HK-2 (cell line): ENCODE measurements at regions not wholly inside any gene's neighbourhood (a gene's known extent, or its start where the extent isn't known, plus 50 kb on each side); places are given as distances from the start of the nearest gene placed in this dataset.

Experiments used
- DNase-seq: peaks from one replicate; pipeline ENCODE4 v3.0.0-alpha.2; 2018; ENCODE audit not compliant: unreplicated experiment

GRCh38 chr6:133583907-133584427 lies 304.9 kb upstream of the TCF21 start:
- no peak for DNase-seq

DNA sequence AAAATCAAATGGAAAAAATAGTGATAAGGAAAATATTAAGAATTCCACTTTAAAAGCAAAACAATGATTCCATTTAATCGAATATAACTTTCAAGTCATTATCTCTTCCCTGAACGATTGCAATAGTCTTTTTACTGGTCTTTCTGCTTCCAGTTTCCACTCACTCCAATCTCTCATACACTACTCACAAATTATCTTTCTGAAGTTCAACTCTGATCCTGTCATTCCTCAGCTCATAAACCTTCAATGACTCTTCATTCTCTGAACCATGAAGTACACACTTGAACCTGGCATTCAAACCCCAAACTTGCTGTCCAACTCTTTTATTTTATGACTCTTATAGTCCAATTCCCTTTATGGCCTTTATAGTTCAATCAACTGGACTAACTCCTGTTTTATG lies 304.1 kb upstream of the TCF21 start:
- no peak for DNase-seq

- no peak for DNase-seq
These were observed 302.9 kb upstream of the TCF21 start for GRCh38 chr6:133585978-133586377.

GRCh38 chr6:133587546-133588160 lies 301.3 kb upstream of the TCF21 start:
- no peak for DNase-seq

- no peak for DNase-seq
These were observed 298.7 kb upstream of the TCF21 start for GRCh38 chr6:133590196-133590595.

DNA sequence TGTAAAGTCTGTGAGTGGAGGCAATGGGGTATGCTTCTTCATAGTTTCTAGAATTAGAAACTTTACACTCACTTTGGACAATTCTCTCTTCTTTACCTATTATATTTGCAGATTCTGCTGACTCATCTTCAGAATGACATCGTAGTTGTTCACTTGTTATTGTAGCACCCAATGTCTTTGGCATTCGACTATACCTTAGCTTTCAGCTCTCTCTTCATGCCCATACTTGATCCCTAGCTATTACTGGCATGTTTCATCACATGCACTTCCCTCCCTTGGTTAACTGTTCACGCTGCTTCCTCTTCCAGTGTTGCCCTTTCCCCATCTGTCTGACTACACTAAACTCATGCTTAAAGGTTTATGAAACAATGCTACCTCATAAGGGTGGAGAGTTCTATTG lies 298.1 kb upstream of the TCF21 start:
- no peak for DNase-seq

GRCh38 chr6:133591275-133591674 lies 297.6 kb upstream of the TCF21 start:
- DNase-seq, result no peak

- DNase-seq, result no peak
These were observed 294.2 kb upstream of the TCF21 start for GRCh38 chr6:133594652-133595110.

GRCh38 chr6:133595111-133595761 lies 293.7 kb upstream of the TCF21 start:
- DNase-seq, result no peak

DNA sequence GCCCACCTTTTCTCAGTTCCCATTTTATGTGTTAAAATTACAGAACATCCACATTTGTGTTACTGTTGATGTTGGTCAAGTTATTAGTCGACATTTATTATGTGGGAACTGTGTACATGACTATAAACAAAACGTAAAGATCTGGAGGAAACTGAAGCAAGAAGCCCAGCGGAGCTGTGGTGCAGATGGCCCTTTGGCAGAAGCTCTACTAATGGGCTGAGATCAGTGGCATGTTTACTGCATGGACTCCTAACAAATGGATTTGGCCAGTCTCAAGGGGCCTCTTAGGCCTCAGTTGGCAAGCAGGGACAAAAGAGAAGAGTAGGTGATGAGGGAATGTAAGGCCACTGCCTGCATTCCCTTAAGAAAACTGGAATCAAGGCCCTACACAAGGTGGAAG lies 282.1 kb upstream of the TCF21 start:
- DNase-seq, result no peak

DNA sequence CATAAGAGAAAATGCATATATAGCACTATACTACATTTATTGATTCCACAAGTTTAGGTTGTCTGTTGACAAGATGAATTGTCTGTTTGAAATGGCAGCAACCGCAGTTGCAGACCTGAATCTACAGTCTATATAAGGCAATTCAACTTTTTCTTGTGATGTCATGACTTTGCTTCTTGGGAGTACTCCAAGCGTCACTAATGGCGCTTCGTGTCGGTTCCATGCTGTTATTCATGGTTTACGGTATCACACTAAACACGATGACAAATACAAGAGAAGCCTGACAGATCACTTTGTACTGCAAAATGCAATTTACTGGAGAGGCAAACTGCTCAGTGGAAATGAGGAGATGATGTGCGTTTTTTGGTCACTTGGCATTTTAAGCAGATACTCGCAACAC lies 280.3 kb upstream of the TCF21 start:
- no peak for DNase-seq

- DNase-seq, result peak; percentile 74
These were observed 279.3 kb upstream of the TCF21 start for GRCh38 chr6:133609415-133610226.

DNA sequence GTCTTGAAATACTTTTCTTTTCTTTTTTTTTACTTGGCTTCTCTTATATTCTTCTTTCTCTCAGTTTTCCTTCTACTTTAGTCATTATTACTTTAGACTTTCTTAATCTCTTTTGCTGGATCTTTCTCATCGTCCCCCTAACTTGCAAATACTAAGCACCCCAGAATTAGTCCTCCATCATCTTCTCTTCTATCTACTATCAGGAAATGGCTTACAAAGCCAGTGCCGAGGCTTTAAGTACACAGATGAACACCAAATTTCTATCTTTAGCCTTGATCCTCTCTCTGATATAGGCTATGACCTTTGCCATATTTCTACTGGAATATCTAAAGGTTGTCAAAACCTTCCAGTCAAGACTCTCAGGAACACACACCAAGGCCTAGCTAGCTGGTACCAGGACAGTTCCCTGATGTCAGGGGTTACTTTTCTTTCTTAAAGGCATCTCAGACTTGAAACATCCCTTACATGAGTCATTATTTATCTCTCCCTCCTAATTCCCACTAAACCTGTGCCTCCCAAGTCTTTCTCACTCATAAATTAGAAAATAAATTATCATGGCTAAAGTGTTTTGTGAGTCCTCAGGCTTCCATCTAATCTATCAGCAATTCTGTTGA lies 278.6 kb upstream of the TCF21 start:
- DNase-seq, result no peak

DNA sequence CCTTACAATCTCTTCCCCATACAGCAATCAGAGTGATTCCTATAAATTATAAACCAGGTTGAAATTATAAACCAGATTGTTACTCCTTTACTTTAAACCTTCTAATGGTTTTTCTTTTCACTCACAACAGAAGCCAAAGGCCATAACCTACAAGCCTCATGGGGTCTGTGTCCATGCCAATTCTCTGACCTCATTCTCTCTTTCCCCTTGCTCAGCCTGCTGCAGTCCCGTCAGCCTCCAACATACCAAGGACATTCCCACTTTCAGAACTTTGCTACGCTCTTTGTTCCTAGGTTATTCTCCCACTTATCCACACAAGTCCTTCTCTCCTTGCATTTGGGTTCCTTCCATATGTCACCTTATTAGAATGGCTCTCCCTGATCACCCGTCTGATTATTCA lies 277.9 kb upstream of the TCF21 start:
- no peak for DNase-seq

DNA sequence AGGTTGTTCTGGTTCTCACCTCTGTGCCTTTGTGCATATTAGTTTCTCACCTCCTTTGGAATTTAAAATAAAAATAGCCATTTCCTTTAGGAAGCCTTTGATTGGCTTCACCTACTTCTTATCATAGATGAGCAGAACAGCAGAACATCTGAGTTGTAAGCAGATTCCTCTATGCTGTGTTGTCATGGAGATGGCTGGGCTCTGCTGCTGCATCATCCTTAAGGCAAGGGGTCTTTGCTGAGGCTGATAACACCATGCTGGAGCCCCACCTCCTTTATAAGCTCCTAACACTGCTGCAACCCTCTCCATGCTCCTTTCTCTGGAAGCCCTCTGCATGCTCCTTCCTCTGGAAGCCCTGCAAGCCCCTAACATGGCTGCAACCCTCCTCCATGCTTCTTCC lies 276.5 kb upstream of the TCF21 start:
- no peak for DNase-seq

DNA sequence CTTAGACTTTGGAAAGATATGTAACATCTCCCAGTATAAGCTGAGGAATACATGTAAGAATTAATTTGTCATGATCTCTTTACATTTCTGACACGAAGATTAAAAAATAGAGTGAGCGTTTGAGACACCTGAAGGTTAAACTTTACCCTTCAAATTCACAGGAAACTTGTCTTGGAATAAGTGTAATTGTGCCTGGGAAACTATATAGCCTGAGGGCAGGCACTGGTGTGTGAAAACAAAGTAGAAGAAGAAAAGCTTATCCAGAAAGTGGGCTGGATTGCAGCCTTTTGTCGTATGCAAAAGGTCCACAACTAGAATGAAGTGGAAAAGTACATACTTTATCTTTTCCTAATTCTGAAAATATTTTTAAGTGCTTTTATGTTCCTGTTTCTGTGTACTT lies 275.7 kb upstream of the TCF21 start:
- no peak for DNase-seq

DNA sequence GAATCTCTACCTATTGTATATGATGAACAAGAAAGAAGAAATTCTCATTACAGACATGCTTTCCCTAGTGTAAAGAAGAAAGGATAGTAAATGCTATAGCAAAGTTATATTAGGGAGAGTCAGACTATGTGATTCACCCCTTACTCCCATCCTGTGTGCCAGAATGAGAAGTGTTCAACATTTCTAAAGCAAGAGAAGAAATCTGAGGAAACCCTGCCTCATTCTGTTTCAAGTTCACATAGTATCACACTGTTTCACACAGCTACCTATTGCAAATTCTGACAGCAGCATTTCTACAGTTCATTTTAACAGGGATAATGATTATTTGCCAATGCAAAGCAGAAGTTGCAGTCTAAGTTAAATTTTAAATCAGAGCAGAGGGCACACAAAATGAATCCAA lies 267.2 kb upstream of the TCF21 start:
- DNase-seq, result no peak

DNA sequence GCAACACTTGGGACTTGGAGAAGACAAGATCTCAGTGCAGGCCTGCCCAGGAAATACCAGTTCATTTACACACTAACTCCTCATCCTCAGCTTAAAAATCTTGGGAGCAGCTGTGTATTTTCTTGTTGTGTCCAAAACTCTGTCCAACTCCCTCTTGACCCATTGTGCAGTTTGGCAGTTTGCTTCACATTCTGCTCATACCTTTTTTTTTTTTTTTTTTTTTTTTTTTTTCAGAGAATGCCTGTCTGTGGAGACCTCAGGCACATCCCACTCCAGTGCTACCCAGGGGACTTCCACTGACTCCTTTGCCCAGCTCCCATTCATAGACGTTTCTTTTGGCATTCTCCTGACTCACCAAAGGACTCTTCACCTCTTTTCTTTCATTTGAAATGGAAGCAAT lies 265.8 kb upstream of the TCF21 start:
- no peak for DNase-seq

DNA sequence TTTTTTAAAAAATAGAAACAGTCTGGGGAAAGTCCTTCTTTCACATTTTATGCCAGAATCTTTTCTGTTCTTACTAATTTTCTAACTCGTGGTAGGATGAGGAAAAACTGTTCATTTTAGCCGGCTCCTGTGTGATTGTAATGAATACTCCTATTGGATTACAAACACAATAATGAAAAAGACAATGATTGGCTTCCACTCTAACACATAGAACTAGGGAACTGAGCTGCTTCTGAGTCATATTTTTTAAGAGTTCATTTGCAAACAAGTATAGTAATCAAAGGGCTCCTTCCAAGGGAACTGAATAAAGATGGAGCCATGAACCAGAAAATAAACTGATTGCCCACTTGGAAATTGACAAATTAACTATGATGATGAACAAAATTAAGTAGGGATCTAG lies 265.3 kb upstream of the TCF21 start:
- no peak for DNase-seq

DNA sequence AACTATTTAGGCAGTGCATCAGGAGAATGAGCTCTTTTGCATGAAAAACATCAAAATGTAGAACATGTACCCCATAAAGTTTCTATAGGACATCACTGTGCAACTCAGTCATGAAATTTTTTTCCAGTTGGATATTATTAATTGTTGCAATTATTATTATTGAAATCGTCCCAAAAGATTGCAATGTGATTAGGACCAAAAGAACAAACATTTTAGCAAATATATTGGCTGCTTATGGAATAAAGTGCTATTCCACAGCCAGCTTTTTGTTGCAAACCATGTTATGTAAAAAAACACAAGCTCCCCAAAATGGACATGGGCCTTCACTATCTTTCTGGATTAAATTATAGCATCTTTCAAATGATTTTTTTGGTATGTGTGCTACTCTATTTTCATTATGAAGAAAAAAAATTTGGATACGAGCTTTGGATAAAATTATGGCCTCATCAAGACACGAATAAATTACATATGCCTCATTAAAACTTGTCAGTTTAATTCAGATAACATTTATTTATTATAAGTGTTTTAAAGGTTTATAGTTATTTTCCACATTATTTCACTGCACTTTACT lies 262.7 kb upstream of the TCF21 start:
- DNase-seq, result no peak

DNA sequence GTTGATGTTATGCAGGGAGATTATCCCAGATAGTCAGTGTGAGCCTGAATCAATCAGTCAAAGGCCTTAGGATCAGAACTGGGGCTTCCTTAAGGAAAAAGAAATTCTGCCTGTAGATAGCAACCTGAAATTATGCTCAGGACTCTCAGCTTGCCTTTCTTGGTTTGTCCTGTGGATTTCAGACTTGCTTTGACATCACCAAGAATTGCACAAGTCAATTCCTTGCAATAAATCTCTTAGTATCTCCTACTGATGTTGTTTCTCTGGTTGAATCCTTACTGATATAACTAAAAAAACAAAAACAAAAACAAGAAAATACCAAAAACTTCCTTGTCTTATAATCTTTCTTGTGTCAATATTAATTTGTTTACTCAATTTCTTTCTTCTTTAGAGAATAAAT lies 258.9 kb upstream of the TCF21 start:
- DNase-seq, result no peak

DNA sequence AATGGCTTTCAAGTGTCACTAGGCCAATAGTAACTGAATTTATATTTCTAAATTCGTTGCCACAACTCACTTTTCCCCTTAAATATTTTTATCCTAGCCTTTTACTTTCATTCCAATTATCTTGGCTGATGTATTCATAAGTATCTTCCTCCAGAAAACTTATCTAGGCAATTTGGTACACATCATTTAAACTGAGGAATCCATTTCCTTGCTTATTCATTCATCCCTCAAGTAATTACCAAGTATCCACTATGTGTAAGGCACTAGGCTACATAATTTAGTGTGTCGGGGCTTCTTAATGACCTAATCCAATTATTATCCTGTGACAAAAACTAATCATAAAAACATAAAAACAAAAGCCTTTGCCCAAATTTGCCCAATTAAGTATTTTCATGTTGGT lies 258.3 kb upstream of the TCF21 start:
- no peak for DNase-seq
